ENCODE measurements at regions not wholly inside any gene's neighbourhood (a gene's known extent, or its start where the extent isn't known, plus 50 kb on each side); places are given as distances from the start of the nearest gene placed in this dataset.

- TF ChIP-seq CTCF (IDR thresholded peaks at IDR 0.05; ENCODE audit: insufficient read depth, low read length) = no peak
- TF ChIP-seq POLR2AphosphoS5 (IDR thresholded peaks at IDR 0.05; ENCODE audit: low read depth) = no peak
- TF ChIP-seq GABPA (IDR thresholded peaks at IDR 0.05; ENCODE audit: low read depth) = no peak
- no peak for TF ChIP-seq REST (IDR thresholded peaks at IDR 0.05; ENCODE audit: insufficient replicate concordance, low read depth)
Observed at GRCh38 chr18:4636967-4637366, 181.9 kb upstream of the DLGAP1 start.
